ENCODE measurements at regions not wholly inside any gene's neighbourhood (a gene's known extent, or its start where the extent isn't known, plus 50 kb on each side); places are given as distances from the start of the nearest gene placed in this dataset.

DNA sequence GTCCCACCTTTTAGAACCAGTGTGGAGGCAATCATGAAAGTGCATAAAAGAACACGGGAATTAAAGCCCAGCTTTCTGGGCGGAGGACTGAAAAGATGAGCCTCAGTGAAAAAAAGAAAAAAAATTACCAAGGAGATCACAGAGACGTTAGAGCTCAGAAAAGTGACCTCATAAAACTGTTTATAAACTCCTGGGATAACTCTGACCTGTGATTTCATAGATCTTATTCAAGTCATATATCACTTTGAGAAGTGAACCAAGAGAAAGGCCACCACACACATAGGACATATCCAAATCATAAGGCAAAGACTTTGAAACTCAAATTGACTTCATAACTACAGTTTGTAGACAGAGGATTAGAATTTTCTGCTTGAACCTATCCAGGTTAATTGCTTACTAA, 90.1 kb downstream of the KCNJ2 start:
- TF ChIP-seq CTCF (IDR thresholded peaks at IDR 0.05) (no peak), POLR2A (IDR thresholded peaks at IDR 0.05) (no peak), POLR2AphosphoS5 (IDR thresholded peaks at IDR 0.05) (no peak)
